ENCODE measurements at regions not wholly inside any gene's neighbourhood (a gene's known extent, or its start where the extent isn't known, plus 50 kb on each side); places are given as distances from the start of the nearest gene placed in this dataset.

GRCh38 chrX:1894740-1895139 lies 279.9 kb downstream of the ASMT start:
- TF ChIP-seq CTCF (IDR thresholded peaks at IDR 0.05) (no peak), POLR2AphosphoS5 (IDR thresholded peaks at IDR 0.05) (no peak), POLR2A (IDR thresholded peaks at IDR 0.05; ENCODE audit: low read depth) (no peak), EP300 (IDR thresholded peaks at IDR 0.05) (no peak)

All from esophagus muscularis mucosa (tissue), 4 donors.